CD4-positive, alpha-beta T cell treated with Interleukin-17A for 4 hours (primary cell): ENCODE measurements at regions not wholly inside any gene's neighbourhood (a gene's known extent, or its start where the extent isn't known, plus 50 kb on each side); places are given as distances from the start of the nearest gene placed in this dataset.

Experiments used
- DNase-seq: peaks from one replicate; pipeline ENCODE4 v3.0.0-alpha.2; 2020; ENCODE audit warnings: mixed read lengths

DNA sequence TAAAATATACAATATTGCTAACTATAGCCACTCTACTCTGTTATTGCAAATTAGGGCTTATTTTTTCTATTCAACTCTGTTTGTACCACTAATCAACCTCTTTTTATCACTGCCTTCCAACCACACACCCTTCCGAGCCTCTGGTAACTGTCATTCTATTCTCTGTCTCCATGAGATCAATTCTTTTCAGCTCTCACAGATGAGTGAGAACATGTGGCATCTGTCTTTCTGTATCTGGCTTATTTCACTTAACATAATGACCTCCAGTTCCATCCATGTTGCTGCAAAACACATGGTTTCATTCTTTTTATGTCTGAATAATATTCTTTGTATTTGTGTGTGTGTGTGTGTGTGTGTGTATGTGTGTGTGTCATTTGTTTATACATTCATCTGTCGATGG lies 350.1 kb upstream of the DACH1 start:
- no peak for DNase-seq

DNA sequence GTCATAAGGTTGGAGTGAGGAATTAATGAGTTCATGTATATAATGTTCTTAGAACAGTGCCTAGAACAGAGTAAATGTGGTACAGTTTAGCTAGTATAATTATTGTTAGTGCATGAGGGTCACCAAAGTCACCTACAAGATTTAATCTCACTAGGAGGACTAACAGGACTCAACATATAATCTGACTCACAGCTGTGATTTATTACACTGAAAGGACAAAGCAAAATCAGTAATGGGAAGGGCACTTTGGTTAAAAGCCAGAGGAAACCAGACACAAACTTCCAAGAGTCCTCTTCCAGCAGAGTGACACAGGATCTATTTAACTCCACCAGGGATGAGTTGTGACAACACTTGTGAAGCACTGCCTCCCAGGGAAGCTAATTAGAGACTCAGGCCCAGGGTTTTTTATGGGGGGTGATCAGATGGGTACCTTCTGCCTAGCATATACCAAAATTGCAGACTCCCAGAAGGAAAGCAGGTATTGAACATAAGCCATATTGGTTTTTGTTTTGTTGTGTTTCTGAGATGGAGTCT lies 341.2 kb upstream of the DACH1 start:
- DNase-seq: no peak

DNA sequence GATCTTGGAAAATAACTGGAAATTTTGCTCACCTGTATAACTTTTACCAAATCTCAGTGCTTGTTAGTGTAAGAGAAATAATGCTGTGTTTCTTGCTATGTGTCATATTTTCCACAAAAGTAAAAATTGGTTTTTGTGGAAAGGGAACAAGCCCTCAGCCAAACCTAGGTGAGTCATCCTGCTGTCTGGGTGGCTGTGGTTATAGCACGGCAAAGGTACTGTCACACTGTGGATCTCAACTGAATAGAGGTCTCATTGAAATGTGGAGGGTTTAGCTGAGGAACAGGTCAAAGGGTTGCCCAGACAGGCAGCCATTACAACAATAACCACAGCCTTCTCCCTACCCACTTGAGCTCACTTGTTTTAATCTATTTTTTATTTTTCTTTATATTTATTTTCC lies 338.8 kb upstream of the DACH1 start:
- DNase-seq: no peak

DNA sequence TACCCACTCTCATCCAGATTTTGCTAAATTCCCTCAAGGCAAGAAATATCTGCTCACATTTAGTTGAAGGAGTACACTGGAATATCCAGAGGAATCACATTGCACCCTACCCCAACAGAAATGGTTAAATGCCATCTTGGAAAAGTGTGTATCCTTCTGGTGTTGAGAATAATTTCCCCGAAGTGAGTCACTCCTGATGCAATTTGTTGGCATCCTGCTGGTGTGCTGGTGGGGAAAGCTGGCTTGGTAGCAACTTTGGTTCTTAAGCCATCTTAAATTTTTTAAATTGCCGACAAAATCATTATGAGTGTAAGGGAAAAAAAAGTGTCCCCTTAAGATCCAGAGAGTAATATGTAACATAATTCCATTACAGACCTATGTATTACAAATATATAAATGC lies 337.3 kb upstream of the DACH1 start:
- DNase-seq: no peak

DNA sequence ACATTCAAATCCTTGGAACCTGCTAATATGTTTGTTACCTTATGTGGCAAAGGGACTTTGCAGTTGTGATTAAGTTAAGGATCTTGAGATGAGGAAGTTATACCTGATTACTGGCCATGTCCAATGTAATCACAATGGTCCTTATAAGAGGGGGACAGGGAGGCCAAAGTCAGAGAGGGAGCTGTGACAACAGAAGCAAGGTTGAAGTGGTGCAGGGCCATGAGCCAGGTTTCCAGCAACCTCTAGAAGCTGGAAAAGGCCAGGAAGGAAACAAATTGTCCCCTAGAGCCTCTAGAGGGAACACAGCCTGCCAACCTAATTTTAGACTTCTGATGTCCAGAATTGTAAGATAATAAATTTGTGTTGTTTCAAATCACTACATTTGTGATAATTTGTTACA lies 334.7 kb upstream of the DACH1 start:
- DNase-seq: no peak

DNA sequence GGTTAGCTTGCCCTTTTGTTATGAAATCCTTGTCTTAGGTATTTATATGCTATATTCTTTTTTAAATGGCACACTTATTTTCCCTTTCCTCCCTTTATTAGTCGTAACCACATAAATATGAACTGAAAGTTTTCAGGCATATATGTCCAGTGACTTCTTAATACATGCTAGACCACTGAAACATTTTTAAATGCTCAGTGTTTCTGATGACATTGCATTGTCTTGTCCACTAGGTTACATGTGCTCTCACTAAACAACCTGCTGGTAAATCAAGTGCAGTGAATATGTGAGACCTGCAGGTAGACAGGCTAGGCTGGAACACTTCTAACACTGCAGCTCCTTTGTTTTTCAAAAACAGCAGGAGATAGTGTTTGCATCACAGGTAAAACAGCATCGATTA lies 332.6 kb upstream of the DACH1 start:
- DNase-seq: no peak

DNA sequence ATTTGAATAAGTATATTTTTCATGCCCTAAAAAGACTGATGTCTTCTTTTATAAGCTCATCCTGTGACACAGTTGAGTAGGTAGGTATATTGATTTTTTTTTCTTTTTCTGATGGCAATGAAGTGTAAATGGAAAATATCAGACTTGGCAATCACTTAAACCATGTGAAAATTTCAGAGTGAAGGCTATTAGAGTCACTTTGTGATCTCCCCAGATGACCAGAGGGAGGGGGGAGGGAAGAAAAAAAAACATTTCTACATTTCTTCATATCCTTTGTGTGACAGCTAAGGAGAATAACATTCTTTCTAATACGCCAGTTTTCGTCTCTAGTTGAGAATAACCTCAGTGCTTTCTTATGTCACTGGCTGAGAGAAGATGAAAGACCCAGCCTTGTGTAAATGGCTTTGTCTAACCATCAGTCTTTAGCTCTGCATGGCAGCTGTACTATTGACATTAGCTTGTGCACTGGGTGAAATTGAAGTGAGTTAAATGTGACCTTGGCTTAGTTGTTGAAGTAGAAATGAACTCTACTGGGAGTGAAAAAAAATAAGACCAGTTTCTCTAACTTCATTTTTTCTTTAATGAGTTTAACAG lies 332.1 kb upstream of the DACH1 start:
- DNase-seq: no peak

DNA sequence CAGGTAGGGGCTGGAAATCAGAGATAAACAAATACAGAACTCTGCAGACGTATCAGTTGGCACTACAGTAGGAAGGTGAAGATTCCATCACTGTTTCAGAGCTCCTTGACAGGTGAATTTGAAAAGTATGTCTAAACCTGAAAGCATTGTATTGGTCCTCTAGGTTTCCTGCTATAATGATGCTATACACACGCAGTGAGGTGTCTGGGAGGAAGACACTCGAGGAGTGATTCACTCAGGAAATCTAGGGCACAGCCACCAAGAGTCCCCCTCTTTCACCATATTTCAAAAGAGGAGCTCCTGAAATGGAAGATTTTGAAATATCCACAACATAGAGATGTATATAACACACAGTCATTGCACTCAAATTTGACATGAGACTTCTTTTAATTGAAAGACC lies 331.0 kb upstream of the DACH1 start:
- DNase-seq: no peak

DNA sequence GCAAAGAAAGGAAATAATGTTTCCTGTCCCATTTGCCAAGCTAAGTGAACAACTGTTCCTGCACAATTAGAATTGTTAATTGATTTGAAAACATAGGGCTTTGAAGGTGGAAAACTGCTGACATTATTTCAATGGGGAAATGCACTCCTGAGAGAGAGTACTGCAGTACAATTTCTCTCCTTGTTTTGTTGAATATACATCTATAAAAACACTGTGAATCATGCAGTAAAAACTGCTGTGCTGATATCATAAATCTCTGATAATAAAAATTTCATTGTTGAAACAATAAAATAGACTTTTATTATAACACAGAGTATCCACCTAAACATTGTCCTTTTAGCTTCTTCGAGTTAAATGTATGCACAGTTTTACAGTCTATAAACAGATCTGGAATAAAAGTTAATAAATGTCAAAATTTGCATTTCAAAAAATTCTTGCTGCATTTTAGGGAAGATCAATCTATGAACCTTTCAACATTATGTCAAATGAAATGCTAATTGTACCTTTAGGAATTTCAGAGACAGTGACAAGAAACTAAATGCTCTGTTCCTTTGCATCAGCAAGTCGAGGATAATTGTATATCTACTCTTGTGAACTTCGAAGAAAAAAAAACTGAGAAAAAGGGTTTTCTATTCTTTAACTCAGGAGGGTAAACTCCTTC lies 328.2 kb upstream of the DACH1 start:
- no peak for DNase-seq

DNA sequence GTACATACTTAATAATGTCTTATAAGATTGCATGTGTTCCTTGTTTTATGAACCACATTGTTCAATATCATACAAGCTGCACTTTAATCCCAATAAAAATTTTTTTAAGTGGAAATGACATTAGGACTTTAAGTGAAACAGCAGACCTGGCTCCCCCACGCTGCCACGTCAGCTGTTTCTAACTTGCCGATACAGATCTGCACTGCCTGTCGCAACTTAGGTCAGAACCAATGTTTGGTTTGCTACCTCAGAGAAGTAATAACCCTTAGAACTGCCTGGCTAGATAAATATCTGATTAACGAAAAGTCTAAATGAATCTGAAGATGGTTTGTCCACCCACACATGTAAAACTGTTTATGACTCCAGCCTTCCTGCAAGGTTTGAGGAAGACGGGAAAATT lies 327.5 kb upstream of the DACH1 start:
- DNase-seq: no peak

DNA sequence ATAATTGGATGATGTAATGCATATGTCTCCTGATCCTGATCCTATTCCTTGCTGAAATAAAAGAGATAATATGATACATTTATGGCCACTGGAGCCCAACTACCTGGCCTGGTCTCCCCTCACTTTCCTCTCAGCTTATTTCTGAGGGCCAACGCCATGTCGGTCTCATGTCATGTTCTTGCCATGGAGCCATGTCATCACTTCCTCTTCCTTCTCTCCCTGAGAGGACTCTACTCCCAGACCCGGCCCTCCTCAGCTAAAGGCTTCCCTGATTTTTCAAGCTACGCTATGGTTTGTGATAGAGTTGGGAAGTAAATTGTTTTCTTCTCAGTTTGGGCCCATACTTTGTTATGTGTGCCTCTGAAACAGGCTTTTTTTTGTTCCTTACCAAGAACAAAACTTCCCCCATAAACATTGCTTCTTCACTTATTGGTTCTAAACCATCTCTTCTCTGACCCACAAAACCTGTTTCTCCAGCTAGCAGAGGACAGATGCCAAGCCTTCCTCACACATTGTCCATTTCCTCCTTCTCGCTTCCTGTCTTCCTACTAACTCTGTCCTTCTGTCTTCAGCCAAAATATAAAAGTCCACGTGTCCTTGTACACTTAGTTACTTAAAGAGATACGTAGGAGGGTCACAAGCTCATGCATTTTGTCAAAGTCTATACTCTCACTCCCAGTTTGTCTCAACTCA lies 319.9 kb upstream of the DACH1 start:
- DNase-seq: no peak

DNA sequence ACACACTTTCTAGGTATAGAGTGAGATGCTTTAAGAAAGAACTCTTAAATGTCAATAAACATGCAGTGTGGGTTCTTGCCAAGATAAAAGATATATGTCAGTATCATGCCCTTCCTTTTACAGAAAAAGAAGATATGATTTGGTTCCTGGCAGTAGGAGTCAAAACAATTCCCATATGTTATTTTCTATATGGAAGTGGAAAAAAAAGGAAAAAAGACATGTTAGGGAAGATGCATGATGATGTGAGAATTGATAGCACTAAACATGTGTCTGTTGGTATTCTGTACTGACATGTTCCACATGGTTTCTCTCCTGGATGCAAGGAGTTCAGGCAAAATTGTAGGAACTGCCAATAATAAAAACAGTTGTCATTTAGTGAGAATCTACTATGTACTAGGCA lies 318.8 kb upstream of the DACH1 start:
- DNase-seq: no peak

DNA sequence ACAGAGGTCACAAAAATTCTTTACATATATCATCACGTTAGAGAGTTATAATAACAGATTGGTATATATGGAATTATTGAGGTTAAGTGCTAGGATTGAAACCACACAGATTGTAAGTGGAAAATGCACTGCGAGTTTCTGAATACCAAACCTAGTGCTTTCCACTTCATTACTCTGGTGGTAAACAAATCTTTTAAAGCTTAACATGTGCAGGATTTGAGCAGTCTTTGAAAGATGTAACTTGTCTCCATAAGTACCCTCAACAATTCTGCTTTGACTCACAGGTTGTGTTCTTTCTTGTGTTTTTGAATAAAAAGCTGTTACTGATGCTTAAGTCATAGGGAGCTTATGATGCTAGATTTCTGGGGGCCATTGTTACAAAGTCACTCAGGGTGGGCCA lies 314.7 kb upstream of the DACH1 start:
- DNase-seq: no peak

DNA sequence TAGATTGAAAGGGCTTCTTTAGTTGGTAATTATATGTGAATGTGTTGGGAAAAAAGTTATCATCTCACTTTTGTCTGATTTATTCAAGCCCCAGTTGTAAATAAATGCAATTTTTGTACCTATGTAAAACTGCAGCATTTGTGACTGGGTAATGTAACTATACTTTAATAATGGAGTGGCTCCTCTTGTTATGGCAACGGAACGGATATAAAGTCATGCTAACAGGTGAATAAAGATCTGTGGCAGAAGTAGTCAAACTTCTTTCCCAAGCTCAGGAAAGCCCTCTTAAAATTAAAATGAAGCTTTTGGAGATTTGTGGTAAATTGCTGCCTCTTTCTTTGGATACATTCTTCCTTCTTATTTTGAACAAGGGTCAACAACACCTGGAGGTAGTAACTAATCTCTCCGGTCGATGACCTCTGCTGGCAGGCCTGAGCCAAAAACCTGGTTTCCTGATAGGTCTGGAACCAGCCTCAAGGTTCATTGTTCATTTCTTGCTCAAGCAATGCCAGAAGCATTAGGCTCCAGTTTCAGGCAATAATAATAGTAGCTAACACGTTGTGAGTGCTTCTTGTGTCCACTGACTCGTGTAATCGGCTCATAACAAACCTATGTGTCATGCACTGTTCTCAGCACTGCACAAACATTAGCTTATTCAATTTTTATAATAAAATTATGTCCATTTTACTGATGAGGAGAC lies 313.4 kb upstream of the DACH1 start:
- no peak for DNase-seq

DNA sequence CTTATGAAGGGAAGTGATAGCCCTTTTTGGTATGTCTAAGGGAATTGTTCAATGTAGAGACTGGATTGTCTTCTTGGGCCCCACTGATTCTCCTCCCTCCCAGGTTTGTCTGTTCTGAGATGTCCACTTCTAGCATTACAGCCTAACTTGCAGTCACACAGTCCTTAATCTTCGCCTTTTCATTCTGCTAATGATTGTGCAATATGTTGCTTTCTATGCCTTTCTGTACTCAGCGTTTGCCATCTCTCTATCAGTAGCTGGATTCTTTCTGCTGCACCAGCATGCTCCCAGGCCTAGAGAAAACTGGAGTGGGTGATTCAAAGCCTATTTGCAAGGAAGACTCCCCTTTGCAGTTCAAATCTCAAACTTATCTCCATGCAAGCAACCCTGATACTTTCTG lies 307.5 kb upstream of the DACH1 start:
- no peak for DNase-seq

DNA sequence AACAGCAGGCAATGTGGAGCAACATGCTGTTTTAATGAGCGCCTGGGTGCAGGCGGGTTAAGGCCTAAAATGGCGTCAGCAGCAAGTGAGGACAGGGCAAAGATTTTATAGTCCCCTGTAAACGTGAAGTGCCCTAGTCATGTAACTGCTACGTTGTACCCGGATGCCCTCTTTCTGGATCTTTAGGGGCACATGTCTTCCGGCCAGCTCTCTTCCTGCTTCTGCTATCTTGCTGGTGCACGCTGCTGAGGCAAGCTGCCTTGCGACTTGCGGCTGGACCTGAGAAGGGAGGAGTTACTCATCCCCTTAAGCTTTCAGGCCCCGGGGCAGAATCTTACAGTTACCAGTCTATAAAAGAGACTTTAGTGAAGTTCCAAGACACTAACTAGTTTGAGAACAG lies 303.6 kb upstream of the DACH1 start:
- DNase-seq: no peak

DNA sequence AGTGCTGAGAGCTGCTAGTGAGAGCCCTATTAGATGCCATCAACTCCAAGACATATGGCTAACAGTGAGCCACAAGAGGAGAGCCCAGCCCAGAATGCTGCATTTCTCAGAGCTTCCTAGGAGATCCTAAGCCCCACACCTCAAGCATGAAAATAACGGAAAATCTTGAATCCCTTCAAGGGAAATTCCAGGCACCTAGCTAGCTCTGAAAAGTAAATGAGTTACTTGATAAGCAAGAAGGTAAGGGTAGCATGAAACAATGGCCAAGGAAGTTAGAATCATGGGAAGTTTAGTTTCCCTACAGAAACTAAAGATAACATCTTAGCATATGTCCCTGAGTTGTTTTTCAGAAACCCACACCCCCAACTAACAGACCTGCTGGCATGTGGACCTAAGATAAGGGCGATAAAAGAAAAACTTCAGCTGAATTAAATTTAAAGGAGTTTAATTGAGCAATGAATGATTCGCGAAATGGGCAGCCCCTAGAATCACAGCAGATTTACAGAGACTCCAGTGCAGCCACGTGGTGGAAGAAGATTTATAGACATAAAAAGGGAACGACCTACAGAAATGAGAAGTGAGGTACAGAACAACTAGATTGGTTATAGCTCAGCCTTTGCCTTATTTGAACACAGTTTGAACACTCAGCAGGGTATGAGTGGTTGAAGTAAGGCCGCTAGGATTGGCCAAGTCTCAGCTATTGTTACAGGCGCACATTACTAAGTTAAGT lies 301.3 kb upstream of the DACH1 start:
- no peak for DNase-seq

DNA sequence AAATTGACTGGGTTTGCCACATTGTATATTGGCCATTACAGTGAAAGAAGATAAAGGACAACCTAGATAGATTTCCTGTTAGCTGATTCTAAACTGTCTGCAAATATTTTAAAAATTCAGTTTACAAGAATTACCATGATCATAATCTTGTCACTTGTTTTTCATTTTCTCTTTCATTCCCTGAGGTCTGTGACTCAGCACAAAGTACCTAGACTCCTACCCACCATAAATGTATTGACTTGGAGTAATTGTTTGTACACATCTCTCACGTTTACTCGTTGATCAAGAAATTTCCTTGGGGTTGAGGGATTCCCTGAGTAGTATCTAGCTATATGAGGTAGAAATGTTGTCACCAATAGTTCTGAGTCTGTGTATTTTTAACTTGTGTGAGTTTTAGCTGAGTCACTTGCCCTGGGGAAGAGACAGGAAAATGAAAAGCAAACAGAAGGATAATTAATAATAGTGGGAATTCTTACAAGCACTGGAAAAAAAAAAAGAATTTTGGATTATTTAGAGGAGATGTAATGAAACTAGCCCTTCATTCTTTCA lies 299.2 kb upstream of the DACH1 start:
- DNase-seq: no peak

DNA sequence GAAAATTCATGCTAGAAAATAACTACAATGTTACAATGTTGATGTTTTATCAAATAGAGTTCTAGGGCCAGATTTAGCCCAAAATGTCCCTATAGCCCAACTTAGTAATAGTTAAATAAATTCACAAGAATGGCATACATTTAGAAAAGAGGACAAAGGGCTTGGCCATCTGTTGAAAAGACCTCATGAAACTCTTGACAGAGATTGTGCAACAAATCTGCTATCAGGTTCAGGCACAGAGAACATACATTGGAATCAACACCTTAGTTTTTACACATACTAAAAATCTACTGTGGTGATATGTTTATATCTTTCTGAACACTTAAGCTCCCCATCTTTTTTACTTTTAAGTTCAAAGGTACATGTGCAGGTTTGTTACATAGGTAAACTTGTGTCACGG lies 298.3 kb upstream of the DACH1 start:
- DNase-seq: no peak

DNA sequence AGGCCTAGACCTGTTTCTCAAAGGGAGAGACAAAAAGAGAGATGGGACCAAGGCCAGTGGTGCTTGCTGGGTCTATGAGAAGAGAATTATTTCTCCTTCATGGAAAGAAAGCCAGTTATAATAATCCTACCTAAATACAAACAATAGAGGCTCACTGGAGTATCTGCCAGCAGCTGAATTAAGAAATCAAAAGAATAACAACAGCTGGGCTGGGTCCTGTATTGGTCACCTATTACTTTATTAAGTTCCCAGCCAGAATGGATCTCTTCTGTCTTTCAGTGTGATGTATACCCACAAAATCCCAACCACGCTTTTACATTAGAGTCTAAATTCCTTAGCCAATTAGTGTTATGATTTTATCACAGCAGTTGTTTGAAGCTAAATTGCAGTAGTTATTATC lies 297.8 kb upstream of the DACH1 start:
- DNase-seq: no peak

DNA sequence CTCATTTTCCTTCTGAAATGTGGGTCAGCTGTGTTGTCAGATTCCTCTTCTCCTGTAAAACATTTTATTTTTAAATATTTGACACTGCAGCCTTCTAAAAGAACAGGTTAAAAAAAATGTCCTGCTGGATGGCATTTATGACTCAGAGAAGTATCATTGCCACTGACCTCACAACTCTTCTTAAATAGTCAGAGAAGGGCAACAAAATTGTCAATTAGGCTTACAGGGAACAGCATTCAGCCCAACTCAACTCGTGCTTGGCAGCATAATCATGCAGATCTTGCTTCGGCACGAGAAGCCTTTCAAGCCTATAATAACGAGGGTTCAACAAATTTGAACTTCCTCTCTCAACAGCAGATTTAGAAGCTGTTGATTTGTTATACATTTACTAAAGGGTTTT lies 296.7 kb upstream of the DACH1 start:
- DNase-seq: no peak

DNA sequence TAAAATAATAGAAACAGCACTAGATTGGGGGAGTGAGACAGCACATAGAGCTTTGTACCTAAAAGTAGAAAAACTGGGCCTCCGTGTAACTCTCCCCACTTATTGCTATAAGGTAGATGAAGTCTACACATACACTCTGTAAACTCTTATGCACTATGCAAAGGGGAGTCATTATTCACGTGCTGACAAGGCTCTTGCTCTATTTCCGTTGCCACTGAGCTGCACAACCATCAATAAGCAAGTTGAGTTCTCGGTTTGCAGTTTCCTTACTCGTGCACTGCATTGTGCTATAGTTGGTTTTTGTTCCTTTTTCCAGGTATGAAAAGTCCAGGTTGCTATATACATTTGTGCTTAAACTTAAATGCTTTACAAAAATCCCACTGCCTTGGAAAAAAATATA lies 294.0 kb upstream of the DACH1 start:
- DNase-seq: no peak

DNA sequence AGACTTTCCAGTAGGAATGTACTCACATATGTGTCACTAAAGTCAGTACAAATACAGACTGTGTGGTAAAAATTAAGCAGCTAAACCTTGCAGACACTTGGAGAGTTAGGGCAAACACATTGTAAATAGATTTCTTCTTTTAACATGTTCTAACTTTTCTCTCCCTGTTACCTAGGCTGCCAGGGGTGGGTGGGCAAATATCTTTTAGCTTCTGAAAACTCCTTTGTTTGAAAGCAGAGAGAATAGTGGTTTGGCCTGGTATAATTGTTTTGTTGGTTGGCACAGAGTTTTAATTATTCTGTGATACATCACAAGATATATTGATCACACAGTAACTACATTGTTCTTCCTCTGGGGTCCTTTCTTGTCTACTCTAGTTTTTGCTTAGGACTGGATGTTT lies 289.8 kb upstream of the DACH1 start:
- no peak for DNase-seq
